AG10803 (cell line): ENCODE measurements at regions not wholly inside any gene's neighbourhood (a gene's known extent, or its start where the extent isn't known, plus 50 kb on each side); places are given as distances from the start of the nearest gene placed in this dataset.

Experiments
- DNase-seq: peaks from one replicate; pipeline ENCODE4 v3.0.0; 2010; ENCODE audit warnings: low read depth
- H3K4me3 ChIP-seq: 2 replicates; pipeline ENCODE4 v1.5.1; 2011; ENCODE audit warnings: mild to moderate bottlenecking, low read length, control low read depth
- TF ChIP-seq, protein P1 (sequence below): conservative IDR thresholded peaks from 2 replicates; pipeline ENCODE4 v1.5.1; 2011; ENCODE audit warnings: mild to moderate bottlenecking, low read length, control low read depth, inconsistent platforms

DNA sequence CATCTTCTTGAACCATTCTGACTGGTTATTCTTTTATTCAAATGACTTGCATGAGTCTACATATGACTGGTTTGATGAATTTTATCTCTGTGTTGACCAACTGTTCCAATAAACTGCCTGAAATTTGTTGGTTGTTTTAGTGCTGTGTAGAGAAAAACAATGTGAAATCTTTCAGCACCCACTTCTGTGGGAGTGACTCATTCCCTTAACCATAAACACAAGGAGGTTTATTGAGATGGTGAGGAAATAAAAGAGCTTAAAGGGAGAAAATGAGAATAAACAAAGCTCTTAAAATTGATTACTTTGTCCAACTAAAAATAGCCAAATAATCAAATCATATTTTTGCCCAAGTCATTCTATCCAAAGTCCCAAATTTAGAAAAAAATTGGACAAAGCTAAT is 341.1 kb downstream of the TGFB2 start:
- TF ChIP-seq, protein P1, sequence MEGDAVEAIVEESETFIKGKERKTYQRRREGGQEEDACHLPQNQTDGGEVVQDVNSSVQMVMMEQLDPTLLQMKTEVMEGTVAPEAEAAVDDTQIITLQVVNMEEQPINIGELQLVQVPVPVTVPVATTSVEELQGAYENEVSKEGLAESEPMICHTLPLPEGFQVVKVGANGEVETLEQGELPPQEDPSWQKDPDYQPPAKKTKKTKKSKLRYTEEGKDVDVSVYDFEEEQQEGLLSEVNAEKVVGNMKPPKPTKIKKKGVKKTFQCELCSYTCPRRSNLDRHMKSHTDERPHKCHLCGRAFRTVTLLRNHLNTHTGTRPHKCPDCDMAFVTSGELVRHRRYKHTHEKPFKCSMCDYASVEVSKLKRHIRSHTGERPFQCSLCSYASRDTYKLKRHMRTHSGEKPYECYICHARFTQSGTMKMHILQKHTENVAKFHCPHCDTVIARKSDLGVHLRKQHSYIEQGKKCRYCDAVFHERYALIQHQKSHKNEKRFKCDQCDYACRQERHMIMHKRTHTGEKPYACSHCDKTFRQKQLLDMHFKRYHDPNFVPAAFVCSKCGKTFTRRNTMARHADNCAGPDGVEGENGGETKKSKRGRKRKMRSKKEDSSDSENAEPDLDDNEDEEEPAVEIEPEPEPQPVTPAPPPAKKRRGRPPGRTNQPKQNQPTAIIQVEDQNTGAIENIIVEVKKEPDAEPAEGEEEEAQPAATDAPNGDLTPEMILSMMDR = no peak
- H3K4me3 ChIP-seq = no peak overlapping the region
- DNase-seq = peak; percentile 74

DNA sequence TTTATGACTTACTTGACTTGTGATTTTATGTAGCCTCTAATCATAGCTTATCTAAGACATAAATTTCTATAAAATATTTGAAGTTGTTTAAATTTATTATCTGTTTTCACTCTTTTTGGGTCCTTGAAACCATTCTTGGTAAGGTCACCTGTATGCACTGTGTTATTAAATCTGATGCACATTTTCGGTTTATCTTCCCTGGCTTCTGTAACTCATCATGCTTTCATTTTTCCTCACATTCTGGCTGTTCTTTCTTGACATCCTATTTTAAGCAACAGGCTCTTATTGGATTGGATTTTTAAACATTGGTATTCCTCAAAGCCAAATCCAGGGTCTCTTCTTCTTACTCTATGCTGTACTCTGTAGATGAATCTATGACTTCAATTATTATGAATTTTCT is 341.6 kb downstream of the TGFB2 start:
- DNase-seq = no peak
- no peak overlapping the region for H3K4me3 ChIP-seq
- TF ChIP-seq, protein P1 = no peak

DNA sequence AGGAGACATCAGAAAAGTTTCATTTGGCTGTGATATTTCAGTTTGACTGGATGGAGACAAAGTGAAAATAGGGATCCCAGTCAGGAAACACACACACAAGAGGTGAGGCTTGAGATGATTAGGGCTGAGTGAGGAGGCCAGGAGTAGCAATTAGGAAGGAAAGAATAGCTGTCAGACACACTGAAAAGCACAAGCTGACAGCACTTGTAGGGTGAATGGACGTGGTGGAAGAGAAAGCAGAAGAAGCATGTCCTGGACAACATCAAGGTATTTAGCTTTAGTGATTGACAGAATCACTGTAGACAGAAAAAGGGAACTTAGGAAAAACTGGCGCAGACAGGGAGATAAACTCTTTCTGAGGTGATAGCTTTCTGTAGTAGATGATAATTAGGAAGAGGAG is 347.7 kb downstream of the TGFB2 start:
- TF ChIP-seq, protein P1 = no peak
- no peak for DNase-seq
- no peak overlapping the region for H3K4me3 ChIP-seq

DNA sequence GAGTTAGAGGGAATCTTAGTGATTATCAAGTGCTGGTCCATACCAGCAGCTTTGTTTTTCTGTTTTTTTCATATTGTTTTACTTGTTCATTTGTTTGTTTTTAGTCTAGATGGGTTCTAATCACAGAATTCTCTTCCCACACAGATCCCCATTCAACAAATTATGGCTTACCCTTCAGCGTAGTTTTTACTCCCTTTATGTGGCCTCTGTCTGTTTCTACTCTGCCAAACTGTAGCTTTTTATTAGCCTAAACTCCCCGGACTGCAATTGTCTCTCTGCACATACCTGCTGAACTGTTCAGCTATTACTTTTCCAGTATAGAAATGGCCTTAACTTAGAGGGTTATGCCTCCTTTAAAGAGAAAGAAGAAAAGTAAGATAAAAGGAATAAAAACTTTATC is 348.5 kb downstream of the TGFB2 start:
- no peak overlapping the region for H3K4me3 ChIP-seq
- DNase-seq = no peak
- TF ChIP-seq, protein P1 = no peak

DNA sequence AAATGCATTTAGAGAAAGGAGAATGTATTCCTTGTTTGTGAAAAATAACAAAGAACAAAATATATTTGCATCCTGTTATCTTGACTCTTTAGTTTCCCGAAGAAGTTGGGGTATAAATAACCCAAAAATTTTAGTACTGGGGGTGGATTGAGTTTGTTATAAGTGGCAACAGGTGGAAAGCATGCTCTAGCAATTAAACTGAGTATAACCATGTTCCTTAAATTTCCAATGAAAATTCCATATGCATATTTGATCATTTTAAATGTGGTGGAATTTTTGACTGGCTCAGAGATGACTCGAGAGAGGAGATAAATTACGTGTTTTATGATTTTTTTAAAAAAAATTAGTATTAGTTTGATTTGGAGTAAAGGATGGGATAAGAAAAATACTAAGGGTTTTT is 348.9 kb downstream of the TGFB2 start:
- H3K4me3 ChIP-seq = no peak overlapping the region
- TF ChIP-seq, protein P1 = no peak
- DNase-seq = no peak

DNA sequence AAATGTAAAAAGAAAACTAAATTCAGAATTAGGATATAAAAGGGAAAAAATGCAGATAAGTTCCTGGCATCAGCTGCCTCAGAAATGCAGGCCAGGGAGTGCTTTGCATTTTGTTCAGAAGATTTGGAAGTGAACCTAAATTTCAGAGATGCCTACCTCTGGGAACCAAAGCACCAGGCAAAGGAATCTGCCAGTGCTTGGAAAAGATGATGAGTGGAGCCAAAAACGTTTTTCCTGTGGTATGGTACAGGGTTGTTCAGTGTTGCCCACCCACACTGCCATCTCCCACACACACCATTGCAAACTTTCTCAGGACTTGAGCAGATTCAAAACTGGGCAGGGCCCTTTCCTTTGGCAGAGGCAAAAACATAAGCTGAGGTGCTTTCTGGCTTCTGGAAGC is 349.5 kb downstream of the TGFB2 start:
- no peak for DNase-seq
- TF ChIP-seq, protein P1 = no peak

DNA sequence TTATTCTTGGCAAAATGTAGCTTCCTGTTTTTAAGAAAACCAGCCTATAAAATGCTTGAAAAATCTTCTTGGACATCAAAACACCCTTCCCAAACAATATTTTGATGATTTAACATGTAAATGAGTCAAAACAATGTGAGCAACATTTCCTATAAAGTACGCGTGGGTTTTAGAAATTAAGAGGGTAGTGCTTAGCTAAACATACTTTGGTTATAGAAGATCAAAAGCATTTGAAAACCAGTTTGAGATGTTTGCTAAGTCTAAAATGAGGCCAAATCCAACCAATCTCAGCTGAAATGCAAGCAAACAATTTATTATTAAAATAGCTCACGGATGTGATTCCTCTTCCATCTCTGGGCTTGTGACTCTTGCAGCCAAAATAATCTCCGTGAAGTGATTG is 350.4 kb downstream of the TGFB2 start:
- H3K4me3 ChIP-seq = no peak overlapping the region
- TF ChIP-seq, protein P1 = no peak
- no peak for DNase-seq

More for the DNA sequence above, 349.5 kb downstream of the TGFB2 start:
- H3K4me3 ChIP-seq = no peak overlapping the region
